Upper lobe of left lung (tissue), 4 donors: ENCODE measurements at regions not wholly inside any gene's neighbourhood (a gene's known extent, or its start where the extent isn't known, plus 50 kb on each side); places are given as distances from the start of the nearest gene placed in this dataset.

Experiments used
- CTCF ChIP-seq, 6 experiments: fragments of 450-650 bp in 4 of 6; fragments of 200-600 bp in 2 of 6; sonication (generic) in 2 of 6; IDR thresholded peaks; one replicate each; pipeline ENCODE4 v1.5.1; 2016 to 2019; ENCODE audit warnings: antibody characterized with exemption in 6 of 6
- EP300 ChIP-seq, 4 donors: sonication (generic); formaldehyde crosslinking; IDR thresholded peaks; one replicate each; pipeline ENCODE4 v1.5.1; 2017; ENCODE audit warnings: antibody characterized with exemption in 4 of 4, control low read depth in 2 of 4
- POLR2A ChIP-seq, 4 donors: fragments of 450-650 bp; IDR thresholded peaks; one replicate each; pipeline ENCODE4 v1.5.1; 2016 to 2017; ENCODE audit warnings: antibody characterized with exemption in 4 of 4, mild to moderate bottlenecking in 2 of 4
- POLR2AphosphoS5 ChIP-seq, 2 donors: sonication (generic); formaldehyde crosslinking; IDR thresholded peaks; one replicate each; pipeline ENCODE4 v1.5.1; 2017; ENCODE audit warnings: antibody characterized with exemption in 2 of 2

DNA sequence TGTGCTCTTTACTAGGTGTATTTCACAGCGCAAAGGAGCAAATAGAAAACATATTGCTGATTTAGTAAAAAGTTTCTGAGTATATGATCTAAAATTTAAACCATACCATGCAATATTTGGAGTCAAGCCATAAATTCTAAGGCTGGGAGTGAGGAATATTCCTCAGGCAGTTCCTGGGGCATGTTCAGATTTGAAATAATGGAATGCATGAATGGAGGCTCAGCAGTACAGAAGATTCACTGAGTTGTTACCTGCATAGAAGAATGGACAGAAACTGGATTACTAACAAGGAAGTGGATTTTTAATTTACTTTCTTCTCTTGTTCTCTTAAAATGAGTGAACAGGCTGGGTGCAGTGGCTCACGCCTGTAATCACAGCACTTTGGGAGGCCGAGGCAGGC, 441.0 kb upstream of the MAP2 start:
- TF ChIP-seq CTCF (IDR thresholded peaks at IDR 0.05) = no peak
- TF ChIP-seq POLR2A (IDR thresholded peaks at IDR 0.05) = no peak
- TF ChIP-seq EP300 (IDR thresholded peaks at IDR 0.05) = no peak
- TF ChIP-seq POLR2AphosphoS5 (IDR thresholded peaks at IDR 0.05) = no peak
